ENCODE measurements at regions not wholly inside any gene's neighbourhood (a gene's known extent, or its start where the extent isn't known, plus 50 kb on each side); places are given as distances from the start of the nearest gene placed in this dataset.
"Not testable (repeated sequence)": the region's sequence is repeated elsewhere in the genome, so short reads cannot be mapped to it uniquely, and the experiment has no call there.

GRCh38 chrX:106284431-106285025 lies 116.4 kb downstream of the PWWP3B start:
- DNase-seq (no peak), ATAC-seq (no peak)
- Mint-ChIP-seq H3K4me1 (ENCODE audit: low read depth) (no peaks in the 10 kb centered on the region), H3K4me3 (no peak overlapping the region), H3K36me3 (ENCODE audit: low read depth) (no peaks in the 10 kb centered on the region), H3K27ac (no peak overlapping the region), H3K27me3 (no peaks in the 10 kb centered on the region), H3K9me3 (no peaks in the 10 kb centered on the region)
- ChIA-PET POLR2A (no interaction called here), CTCF (no interaction called here)
- TF ChIP-seq, protein P1, sequence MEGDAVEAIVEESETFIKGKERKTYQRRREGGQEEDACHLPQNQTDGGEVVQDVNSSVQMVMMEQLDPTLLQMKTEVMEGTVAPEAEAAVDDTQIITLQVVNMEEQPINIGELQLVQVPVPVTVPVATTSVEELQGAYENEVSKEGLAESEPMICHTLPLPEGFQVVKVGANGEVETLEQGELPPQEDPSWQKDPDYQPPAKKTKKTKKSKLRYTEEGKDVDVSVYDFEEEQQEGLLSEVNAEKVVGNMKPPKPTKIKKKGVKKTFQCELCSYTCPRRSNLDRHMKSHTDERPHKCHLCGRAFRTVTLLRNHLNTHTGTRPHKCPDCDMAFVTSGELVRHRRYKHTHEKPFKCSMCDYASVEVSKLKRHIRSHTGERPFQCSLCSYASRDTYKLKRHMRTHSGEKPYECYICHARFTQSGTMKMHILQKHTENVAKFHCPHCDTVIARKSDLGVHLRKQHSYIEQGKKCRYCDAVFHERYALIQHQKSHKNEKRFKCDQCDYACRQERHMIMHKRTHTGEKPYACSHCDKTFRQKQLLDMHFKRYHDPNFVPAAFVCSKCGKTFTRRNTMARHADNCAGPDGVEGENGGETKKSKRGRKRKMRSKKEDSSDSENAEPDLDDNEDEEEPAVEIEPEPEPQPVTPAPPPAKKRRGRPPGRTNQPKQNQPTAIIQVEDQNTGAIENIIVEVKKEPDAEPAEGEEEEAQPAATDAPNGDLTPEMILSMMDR (IDR thresholded peaks at IDR 0.05) = no peak
- intact Hi-C loops (cut with micrococcal nuclease) = no loop called here

DNA sequence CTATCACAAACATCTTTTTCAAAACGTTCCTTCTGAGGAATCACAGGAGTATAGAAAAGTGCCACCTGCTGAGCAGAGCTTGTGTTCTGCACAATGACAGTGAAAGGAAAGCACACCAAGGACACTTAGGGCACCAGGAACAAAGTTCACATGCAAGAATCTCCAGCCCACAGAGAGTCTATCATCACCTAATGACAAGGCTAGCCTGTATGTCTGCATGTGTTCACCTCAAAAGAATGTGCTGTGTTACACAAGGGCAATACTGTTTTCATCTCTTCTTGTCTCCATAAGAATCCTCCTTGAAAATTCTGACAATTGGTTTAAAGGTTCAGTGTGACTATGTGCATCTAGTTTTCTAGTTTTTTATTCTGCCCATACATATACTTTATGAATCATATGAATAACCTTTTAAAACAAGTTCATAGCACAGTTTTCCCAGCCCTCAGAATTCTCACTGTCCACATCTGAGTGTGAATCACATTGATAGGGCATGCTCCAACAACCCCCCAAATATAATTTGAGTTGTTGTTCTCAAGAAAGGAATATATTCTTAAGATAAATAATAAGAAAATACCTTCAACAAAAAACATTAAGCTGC lies 118.0 kb downstream of the PWWP3B start:
- intact Hi-C loops (cut with micrococcal nuclease) = no loop called here
- H3K36me3 Mint-ChIP-seq (ENCODE audit: low read depth) = no peaks in the 10 kb centered on the region
- TF ChIP-seq, protein P1 (IDR thresholded peaks at IDR 0.05) = no peak
- ChIA-PET CTCF (no interaction called here), POLR2A (no interaction called here)
- H3K27ac Mint-ChIP-seq = no peak overlapping the region
- H3K27me3 Mint-ChIP-seq = no peaks in the 10 kb centered on the region
- no peaks in the 10 kb centered on the region for H3K9me3 Mint-ChIP-seq
- no peaks in the 10 kb centered on the region for H3K4me1 Mint-ChIP-seq (ENCODE audit: low read depth)
- ATAC-seq (no peak), DNase-seq (no peak)
- H3K4me3 Mint-ChIP-seq = no peak overlapping the region

DNA sequence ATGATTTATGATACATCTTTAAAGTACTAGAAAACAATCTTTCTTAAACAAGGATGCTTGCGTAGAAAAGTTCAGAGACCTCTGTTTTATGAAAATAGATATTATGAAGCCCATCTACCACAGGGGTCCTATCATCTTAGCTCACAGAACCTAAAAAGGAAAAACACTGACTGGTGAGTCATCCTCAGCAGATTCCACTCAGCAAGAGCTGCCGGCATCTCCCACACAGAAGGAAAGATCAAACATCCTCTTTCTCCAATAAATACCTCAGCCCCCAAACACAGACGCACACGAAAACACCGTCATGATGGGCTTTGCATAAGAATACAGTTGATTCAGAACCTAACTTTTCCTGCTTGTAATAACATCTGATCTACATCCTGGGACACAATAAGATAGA lies 122.7 kb downstream of the PWWP3B start:
- POLR2A ChIA-PET; ATAC-seq; H3K27ac Mint-ChIP-seq; H3K9me3 Mint-ChIP-seq; intact Hi-C loops (cut with micrococcal nuclease); H3K4me1 Mint-ChIP-seq (ENCODE audit: low read depth); CTCF ChIA-PET; H3K4me3 Mint-ChIP-seq; H3K36me3 Mint-ChIP-seq (ENCODE audit: low read depth); H3K27me3 Mint-ChIP-seq; DNase-seq: not testable (repeated sequence)

GRCh38 chrX:106291779-106292390 lies 123.8 kb downstream of the PWWP3B start:
- H3K9me3 Mint-ChIP-seq; intact Hi-C loops (cut with micrococcal nuclease); H3K36me3 Mint-ChIP-seq (ENCODE audit: low read depth); H3K27ac Mint-ChIP-seq; POLR2A ChIA-PET; ATAC-seq; DNase-seq; H3K4me3 Mint-ChIP-seq; H3K4me1 Mint-ChIP-seq (ENCODE audit: low read depth); CTCF ChIA-PET; H3K27me3 Mint-ChIP-seq: not testable (repeated sequence)

GRCh38 chrX:106300239-106300638 lies 132.1 kb downstream of the PWWP3B start:
- Mint-ChIP-seq H3K4me1 (ENCODE audit: low read depth) (no peaks in the 10 kb centered on the region), H3K9me3 (no peaks in the 10 kb centered on the region), H3K27me3 (no peaks in the 10 kb centered on the region), H3K36me3 (ENCODE audit: low read depth) (no peaks in the 10 kb centered on the region), H3K4me3 (no peak overlapping the region), H3K27ac (no peak overlapping the region)
- ATAC-seq (no peak), DNase-seq (no peak)
- CTCF ChIA-PET = no interaction called here
- TF ChIP-seq, protein P1 (IDR thresholded peaks at IDR 0.05) = no peak
- POLR2A ChIA-PET = no interaction called here
- intact Hi-C loops (cut with micrococcal nuclease) = no loop called here

DNA sequence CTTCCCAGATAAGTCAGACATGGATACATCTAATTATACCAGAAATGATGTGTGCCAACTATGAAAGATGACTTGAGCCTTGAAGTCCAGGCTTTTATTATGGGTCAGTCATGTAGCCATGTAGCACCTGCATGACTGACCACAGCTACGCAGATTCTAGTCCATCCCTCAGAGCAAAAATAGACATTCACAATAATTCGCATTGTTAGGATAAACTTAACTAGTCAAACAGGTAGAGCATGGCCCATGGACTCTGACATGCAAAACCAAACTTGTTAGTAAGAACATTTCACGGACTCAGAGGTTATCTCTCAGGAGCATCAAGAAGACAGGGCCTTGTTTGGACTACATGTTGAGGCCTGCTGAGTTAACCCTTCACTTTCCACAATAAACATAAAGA lies 132.6 kb downstream of the PWWP3B start:
- no peaks in the 10 kb centered on the region for H3K4me1 Mint-ChIP-seq (ENCODE audit: low read depth)
- no peak overlapping the region for H3K4me3 Mint-ChIP-seq
- H3K27ac Mint-ChIP-seq = no peak overlapping the region
- TF ChIP-seq, protein P1 (IDR thresholded peaks at IDR 0.05) = no peak
- POLR2A ChIA-PET = no interaction called here
- intact Hi-C loops (cut with micrococcal nuclease) = no loop called here
- no peaks in the 10 kb centered on the region for H3K27me3 Mint-ChIP-seq
- DNase-seq (no peak), ATAC-seq (no peak)
- no peaks in the 10 kb centered on the region for H3K9me3 Mint-ChIP-seq
- no peaks in the 10 kb centered on the region for H3K36me3 Mint-ChIP-seq (ENCODE audit: low read depth)
- CTCF ChIA-PET = no interaction called here

Data from activated CD8-positive, alpha-beta T cell treated with anti-CD3 and anti-CD28 coated beads for 36 hours (primary cell).